Stimulated activated naive CD4-positive, alpha-beta T cell (primary cell): ENCODE measurements at regions not wholly inside any gene's neighbourhood (a gene's known extent, or its start where the extent isn't known, plus 50 kb on each side); places are given as distances from the start of the nearest gene placed in this dataset.

Experiments used
- DNase-seq, 6 experiments: peaks; one replicate each; lab custom pipeline; 2025; lab: John Stamatoyannopoulos, UW

DNA sequence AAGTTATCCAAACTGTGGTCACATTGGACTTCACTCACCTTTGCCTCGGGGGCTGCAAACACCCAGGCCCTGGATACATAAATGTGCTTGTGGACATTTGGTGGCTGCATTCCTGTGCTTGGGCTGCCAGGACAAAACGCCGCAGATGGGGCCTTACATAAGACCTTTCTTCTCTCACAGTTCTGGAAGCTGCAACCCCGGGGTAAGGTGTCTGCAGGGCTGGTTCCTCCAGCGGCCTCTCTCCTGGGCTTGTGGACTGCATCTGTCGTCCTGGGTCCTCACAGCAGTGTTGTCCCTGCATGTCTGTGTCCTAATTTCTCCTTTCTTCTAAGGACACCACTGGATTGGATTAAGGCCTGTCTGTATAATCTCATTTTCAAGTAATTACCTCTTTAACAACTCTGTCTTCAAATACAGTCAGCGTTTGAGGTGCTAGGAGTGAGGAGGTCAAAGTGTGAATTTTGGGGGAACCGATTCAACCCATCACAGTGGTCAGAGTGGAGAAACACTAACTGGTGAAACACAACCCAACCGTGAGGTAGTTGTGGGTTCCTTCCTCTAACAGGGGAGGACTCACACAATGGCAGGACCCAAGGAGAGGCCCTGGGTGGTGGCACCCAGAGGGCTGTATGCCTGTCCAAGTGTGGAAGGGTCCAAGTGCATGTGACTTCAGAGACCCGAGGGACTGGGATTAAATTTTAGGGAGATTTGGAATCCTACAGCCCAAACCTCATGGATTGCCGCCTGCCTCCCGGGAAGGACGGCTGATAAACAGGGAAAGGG lies 415.6 kb downstream of the IRX2 start:
- no peak for DNase-seq

DNA sequence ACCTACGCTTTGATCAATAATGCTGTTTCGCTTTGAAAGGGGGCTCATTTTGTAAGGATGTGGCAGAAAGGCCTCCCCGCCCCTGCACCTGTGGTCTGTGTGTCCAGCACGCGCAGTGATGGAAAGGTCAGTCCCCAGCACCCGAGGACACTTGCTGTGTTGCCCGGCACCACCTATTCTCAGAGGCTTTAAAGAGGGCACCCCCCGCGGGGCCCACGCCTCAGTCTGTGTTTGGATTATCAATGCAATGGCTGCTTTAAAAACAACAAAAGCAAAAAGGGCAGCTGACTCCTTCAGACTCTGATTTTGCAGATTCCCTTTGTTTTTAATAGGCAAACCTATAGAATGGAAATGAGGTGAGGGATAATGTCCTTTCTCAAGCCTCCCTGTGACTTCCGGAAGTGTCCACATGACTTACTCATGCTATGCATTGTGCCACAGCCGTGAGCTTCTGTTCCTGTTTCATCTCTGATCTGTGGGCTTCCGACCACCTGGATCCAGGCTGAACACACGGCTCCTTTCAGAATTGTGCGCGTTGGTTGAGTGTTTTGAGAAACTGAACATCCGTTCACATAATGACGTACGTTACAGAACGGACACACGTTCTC lies 416.2 kb downstream of the IRX2 start:
- DNase-seq: no peak

DNA sequence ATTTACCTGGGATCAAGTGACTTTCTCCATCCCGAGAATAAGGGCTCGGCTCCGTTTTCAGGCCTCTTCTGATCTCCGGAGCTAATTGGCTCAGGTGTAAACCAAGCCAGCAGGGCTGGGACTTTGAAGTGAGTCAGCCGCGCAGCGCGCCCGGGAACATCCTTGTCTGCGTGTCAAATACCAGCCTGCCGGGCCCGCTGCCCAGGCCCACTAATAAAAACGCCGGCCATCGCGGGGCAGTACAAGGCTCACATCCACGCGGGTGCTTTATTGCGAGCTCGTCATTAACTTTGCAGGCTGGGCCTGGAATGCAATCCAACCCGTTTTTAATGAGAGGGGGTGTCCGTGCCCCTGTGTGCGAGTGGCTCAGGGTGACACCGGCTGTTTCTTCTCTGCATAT lies 416.8 kb downstream of the IRX2 start:
- DNase-seq: no peak

DNA sequence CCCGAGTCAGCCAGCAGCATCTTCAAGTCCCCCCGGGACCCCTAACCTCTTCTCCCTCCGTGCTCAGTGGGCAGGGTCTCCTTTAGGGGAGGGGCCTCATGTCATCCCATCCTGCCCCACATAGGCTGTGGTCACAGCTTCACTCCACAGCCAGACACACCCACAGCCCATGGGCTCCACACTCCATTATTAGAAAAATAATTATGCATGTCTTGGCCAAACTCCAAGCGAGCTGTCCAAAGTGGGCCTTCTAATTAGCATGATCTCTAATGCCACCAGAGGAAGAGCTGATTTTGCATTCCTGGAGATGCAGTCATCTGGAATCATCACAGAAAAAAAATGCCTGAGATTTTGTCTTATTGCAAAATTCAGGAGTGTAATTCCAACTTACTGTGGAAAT lies 418.2 kb downstream of the IRX2 start:
- no peak for DNase-seq

DNA sequence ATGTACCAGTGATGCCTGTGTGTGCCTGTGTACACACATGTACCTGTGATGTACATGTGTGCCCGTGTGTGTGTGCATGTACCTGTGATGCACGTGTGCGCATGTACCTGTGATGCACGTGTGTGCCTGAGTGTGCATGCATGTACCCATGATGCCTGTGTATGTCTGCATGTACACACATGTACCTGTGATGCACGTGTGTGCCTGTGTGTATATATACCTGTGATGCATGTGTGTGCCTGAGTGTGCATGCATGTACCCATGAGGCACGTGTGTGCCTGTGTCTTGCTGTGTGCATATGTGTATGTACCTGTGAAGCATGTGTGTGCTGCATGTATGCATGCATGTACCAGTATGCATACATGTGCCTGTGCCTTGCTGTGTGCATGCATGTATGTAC lies 419.0 kb downstream of the IRX2 start:
- DNase-seq: no peak

DNA sequence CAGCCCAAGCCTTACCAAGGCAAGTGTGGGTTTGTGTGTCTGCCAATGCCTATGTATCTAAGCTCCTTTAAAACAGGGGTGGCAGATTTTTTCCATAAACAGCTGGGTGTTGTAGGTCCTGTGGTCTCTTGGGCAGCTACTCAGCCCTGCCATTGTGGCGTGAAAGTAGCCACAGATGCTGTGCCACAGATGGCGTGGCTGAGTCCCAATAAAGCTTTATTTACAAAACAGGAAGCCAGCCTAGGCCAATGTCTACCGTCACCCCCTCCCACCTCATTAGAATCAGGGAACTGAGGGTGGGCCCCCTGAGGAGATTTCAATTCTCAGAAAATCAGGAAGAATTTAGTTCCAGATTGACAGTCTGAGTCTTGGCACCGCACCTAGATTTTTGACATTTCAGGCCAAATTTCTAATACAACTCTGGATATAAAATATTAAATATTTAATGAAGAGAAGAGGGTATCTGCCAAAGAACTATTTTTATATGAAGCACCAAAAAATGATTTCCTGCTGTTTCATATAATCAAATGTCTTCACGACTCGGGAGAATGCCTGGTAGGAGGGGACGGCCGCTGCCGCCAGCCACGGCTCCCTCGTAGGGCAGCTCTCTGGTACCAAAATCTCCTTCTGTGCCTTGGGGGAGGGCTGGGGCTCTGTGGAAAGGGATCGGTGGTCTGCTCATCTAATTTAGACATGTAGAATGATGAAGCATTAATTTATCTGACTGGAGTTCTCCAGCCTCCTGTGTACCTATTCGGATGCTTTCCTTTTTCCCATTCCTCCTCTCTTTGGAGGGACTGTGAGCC lies 420.9 kb downstream of the IRX2 start:
- DNase-seq: no peak

DNA sequence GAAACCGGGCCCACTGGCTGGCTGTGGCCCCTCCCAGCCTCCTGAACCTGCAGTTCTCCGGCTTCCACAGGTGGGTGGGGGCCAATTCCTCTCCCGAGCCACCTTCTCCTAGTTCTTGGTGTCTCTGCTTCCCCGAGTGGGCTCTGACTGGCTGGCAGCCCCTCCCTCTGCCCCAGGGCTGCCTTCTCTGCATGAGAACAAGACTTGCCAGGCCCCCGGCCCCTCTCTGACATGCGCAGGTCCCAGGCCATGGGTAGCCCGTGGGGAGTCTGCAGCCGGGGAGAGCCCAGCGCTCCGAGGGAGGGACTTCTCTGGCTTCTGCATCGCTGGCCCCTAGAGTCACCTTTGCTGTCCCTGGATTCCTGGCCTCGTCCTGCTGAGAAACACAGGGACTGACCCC lies 421.7 kb downstream of the IRX2 start:
- no peak for DNase-seq

DNA sequence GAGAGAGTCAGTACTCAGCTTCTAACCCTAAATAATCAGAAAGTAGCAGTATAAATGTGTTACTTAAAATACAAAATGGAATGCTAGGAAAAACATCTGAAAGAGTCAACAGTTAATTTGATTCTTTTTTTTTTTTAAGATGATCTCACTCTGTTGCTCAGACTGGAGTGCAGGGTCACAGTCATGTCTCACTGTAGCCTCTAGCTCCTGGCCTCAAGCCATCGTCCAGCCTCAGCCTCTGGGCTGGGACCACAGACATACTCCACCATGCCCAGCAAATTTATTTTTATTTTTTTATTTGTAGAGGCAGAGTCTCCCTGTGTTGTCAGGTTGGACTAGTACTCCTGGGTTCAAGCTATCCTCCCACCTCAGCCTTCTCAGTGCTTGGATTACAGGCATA lies 424.9 kb downstream of the IRX2 start:
- DNase-seq: no peak

DNA sequence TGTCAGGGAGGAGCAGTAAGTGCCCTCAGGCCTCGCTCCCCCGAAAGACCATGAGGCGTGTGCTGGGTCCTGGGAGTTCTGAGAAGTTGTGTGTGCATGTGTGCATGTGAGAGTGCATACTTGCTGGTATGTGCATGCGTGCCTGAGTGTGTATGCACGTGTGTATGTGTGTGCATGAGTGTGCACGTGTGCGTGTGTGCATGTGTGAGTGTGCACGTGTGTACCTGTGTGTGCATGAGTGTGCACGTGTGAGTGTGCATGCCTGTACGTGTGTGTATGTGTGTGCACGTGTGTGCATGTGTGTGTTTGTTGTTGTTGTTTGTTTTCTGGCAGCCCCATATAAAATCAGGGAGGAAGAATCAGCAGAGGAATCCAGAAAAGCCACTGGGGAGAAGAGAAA lies 426.7 kb downstream of the IRX2 start:
- DNase-seq: no peak

DNA sequence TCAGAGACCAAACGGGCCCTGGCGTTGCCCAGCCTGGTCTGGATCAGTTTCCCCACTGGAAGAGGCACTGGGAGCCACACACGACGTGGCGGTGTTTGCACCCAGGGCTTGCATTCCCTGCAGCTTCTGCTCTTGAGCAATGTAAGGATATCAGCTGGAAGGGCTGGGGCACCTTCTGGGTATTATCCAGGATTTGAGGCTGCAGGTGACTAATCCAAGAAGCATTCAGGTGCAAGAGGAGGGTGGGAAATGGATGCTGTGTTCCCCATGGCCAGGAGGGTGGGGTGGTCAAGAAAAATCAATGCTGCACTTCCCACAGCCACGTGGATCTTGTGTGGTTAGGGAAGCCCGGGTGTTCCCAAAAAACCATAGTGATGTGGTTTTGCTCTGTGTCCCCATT lies 430.9 kb downstream of the IRX2 start:
- DNase-seq: no peak

DNA sequence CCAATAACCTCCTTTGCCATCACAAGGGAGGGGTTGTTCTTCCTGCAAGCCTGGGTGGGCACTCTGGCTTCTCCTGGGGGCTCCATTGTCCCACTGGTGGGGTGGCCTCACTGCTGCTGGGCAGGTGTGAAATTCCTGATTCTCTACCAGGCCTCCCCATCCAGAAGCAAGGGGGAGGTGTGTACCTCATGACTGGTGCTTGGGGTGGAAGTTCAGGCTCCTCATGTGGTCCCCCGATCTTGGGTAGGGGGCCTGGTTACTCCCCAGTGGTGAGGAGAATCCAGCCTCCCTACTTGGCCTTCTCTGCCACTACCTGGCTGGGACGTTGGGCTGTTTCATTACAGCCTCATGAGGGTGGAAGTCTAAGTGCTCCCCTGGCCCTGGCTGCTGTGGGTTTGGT lies 433.9 kb downstream of the IRX2 start:
- DNase-seq: no peak

DNA sequence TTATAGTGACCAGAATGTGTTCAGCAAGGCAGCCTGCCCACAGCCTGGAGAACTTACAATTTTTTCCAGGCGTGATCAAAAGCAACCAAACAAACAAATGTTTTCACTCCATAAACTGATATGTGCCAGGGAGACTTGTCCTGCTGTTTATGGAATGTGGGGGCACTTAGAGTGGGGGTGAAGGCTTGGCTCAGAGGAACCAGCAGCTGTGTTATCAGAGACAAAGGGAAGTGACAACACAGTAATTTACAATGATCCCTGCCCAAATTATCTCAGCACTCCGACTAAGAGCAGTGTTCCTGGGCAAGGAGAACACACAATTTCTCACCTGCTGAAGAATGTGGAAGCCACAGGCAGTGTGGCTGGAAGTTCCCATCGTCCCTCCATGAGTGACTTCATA lies 429.1 kb upstream of the IRX4 start:
- no peak for DNase-seq

DNA sequence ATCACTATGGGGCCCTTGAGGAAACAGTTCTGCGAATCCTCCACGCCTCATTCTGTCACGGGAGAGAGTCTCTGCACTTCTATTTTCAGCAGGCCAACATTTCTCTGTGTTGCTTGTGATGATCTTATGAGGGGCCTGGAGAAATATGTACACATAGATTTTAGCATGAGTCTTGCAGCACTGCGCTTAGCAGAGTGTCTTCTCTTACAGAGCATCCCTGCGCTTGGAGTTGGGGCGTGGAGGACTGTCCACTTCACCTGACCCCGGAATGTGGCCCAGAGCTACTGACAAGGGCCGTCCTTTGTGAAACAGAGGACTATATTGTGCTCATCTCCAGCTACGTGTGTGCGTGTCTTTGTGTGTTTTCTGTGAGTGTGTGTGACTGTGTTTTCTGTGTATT lies 428.2 kb upstream of the IRX4 start:
- DNase-seq: no peak

DNA sequence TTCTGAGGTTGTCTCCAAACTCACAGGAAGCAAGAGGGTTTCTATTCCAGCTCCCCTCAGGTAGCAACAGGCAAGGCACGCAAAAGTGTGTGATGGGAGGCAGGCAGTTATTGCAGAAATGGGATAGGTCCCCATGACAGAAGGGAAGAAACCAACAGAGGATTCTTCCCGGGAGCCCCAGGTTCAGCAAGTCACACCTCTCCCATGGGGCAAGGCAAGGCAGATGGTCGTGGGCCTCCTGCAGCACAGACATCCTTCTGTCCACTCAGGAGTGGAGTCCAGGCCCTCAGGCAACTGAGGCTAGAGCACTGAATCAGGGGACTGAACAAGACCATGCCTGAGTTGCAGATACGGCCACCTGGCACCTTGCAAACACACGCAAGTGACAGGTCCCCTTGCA lies 424.9 kb upstream of the IRX4 start:
- DNase-seq: no peak

DNA sequence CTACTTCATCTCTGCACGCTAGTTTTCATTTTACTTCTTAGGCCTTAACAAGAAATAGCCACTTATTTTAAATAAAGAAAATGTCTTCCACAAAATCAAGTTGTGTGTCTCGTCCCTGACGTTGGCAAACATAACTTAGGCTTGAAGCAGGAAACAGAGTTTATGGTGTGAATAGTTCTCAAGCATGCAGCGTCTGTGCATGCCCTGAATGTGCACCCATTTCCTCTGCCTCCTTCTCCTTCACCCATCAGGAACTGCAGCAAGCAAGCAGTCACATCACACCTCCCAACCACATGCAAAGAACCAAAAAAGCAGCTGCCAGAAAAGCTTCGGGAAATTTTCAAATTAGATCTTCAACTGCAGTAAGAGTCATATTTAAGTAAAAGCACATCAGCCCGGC lies 424.0 kb upstream of the IRX4 start:
- no peak for DNase-seq

DNA sequence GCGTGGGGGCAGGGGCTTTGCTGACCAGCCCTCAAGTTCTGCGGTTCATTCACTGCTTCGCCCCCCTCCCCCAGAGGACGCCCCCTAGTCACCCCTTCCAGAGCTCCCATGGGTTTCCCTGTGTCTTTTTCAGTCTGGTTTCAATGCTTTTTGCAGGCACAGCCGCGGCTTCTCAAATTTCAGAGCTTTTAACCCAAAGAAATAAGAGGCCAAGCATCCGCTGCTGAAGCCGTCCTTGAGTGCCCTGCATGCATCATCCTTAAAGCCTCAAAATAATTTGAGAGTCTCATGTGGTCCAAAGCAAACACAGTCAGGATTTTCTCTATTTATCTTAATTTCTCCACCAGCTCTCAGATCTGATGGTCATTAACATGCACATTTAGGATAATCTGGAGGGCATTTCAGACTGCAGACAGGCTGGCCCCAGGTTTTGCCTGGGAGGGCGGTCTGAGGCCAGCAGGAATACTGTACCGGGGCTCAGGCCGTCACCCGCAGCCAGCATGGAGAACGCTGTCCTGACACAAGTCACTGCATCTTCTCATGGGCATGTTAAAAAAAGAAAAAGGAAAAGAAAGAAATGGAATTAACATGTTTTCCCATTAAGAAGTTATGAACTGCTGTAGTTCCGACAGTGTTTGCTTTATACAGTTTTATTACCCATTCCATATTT lies 420.8 kb upstream of the IRX4 start:
- no peak for DNase-seq

DNA sequence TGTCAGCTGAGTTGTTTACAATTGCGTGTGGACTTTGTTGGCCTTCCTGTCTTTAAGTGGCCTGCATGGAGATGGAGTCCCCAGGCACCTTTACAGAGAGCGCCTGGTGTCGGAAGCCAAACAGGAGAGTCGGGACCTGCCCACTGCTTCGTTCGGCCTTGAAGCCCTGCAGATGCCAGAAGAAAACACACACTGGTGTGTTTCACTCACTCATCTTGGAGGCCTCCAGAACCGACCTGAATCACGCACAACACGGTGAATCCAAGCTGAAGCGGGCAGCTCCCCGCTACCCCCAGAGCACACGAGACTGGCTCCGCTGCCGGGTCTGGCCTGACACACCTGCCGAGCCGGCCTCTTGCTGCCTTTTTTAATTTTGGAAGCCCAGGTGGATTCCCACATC lies 419.4 kb upstream of the IRX4 start:
- DNase-seq: no peak

DNA sequence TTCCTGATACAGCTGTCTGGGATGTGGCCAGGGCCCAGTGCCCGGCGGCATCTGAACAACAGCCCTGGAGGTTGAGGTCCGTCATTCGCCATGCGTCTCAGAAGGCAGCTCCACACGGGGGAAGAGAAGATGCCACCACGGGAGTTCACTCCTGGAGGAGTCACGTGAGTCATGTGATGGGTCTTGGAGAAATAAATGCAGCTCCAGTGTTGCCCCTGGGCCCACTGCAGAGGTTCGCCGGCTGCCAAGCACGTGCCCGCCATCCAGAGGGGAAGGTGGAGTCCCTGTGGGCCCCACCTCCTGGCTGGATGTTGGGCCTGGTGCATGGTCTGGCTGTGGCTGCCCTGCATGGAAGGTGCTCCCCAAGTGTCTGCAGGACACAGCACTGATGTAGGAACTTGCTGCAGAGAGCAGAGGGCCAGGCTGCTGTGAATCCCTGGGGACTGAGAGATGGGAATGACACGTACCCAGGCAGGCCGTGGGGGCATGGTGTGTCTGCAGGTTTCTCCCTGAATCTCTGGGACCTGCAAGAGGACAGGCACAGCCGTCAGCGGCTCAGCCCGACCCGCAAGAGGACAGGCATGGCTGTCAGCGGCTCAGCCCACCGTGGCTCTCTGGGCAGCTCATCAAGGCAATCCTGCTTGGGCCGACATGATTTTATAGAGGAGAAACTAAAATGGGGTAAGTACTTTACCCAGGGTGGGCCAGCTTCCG lies 418.3 kb upstream of the IRX4 start:
- no peak for DNase-seq

DNA sequence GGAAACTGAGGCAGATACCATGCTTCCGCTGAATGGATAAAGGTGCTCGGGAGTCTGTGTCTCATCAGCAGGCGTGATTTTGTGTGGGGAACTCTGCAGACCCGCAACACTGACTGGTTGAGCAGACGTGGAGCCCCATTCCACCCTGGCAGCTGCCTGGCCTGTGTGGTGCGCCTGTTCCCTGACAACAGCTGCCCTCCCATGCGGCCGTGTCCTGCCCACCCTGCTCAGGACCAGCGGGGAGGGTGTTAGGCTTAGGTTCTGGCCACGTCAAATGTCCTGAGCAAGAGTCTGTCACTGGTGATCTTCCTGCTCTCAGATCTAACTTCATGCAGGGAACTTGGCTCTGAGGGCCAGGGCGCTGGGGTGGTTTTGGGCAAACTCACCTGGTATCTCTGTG lies 417.7 kb upstream of the IRX4 start:
- DNase-seq: no peak

DNA sequence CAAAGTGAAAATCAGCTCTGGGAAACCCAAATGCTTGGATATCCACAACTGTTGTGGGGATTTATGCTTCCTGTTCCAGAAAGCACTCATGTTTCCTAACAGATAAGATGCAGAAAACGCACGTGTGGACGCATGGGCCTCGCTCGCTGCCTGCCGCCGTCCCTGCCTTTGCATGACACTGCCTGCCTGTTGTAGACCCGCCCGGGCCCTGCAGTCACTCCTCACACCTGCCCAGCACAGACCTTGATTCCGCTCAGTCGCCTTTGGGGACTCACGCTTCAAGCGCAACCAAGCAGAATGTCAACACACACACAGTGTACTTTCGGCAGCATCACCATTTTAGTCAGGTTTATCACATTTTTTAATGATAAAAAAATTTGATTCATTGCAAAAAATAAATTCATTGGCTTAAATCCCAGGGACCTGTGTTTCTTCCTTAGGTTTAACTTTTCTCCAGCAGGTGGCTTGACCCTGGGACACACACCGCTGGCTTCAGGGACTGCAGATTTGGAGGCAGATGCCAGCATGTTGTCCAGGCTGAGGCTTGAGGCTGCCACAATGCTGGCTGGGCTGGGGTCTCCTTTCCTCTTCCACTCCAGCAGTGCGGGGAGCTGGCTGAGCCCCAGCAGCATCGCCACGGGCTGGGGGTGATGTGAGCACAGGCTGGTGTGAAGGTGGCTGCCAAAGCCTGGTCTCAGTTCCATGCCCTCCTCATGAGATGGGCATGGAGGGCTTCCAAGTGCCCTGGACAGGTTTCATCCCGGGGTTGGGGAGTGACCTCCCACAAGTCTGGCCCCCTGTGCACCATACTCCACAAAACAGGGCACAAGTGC lies 416.9 kb upstream of the IRX4 start:
- no peak for DNase-seq

DNA sequence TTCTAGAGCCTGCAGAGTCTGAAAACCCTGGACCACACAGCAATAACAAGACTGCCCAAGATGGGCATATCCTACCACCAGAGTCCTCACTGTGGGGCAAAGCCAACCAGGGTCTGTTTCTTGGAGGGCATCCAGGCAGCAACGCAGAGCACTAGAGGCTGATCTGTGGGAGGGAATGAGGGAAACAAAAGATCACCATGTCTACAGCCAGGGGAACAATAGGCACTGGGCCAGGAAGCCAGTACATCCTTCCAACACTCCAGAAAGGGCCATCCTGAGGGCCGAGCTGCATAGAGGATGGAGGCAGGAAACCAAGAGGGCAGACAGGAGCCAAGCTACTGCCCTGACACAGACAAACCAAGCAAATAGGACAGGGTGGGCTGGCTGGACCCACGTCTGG lies 416.1 kb upstream of the IRX4 start:
- no peak for DNase-seq
